IMR-90 (cell line): ENCODE measurements at regions not wholly inside any gene's neighbourhood (a gene's known extent, or its start where the extent isn't known, plus 50 kb on each side); places are given as distances from the start of the nearest gene placed in this dataset.

Source experiments
- ATAC-seq: fragments of 200-7000 bp; cut with Tn5 transposase; 2 replicates; pipeline ENCODE4 v1.9.1; 2020; ENCODE audit warnings: low read depth, mild to moderate bottlenecking, moderate library complexity
- BruUV-seq: library from RNA; stranded (reverse); fragments of 400-500 nt; replicated peaks from 2 replicates; lab custom pipeline; 2021; lab: Mats Ljungman, UMichigan
- CTCF ChIA-PET: fragments of 300-600 bp; formaldehyde crosslinking; extraction: SDS; loops from one replicate; lab custom pipeline; 2021; ENCODE audit warnings: antibody characterized with exemption; lab: Yijun Ruan, JAX
- POLR2A ChIA-PET: fragments of 300-600 bp; sonication (Branson Sonifier 250); formaldehyde crosslinking; loops from one replicate; lab custom pipeline; 2022; ENCODE audit warnings: antibody characterized with exemption; ENCODE audit not compliant: unreplicated experiment; lab: Charles Lee
- DNase-seq: peaks from one replicate; pipeline ENCODE4 v3.0.0; 2013
- H2AFZ ChIP-seq: replicated peaks from 2 replicates; pipeline ENCODE3; 2013; ENCODE audit warnings: low read length, mild to moderate bottlenecking; ENCODE audit not compliant: poor library complexity
- H2AK5ac ChIP-seq: 2 replicates; pipeline ENCODE4 v1.6.1; 2013; ENCODE audit warnings: low read depth, low read length, inconsistent platforms
- H2AK9ac ChIP-seq: replicated peaks from 2 replicates; pipeline ENCODE3; 2013; ENCODE audit warnings: mild to moderate bottlenecking, low read depth, low read length, moderate library complexity; ENCODE audit not compliant: poor library complexity
- H2BK120ac ChIP-seq: 2 replicates; pipeline ENCODE4 v1.6.1; 2013; ENCODE audit warnings: low read depth, low read length, inconsistent platforms
- H2BK15ac ChIP-seq: 3 replicates; pipeline ENCODE4 v1.6.1; 2013; ENCODE audit warnings: low read depth, low read length, inconsistent platforms
- H2BK20ac ChIP-seq: 2 replicates; pipeline ENCODE4 v1.6.1; 2013; ENCODE audit warnings: low read depth, mild to moderate bottlenecking, inconsistent platforms, low read length, moderate library complexity
- H2BK5ac ChIP-seq: 2 replicates; pipeline ENCODE4 v1.6.1; 2013; ENCODE audit warnings: mild to moderate bottlenecking, low read depth, low read length, inconsistent platforms; ENCODE audit not compliant: poor library complexity, severe bottlenecking
- H3K14ac ChIP-seq: replicated peaks from 2 replicates; pipeline ENCODE4 v1.6.1; 2013; ENCODE audit warnings: low read depth, low read length, inconsistent platforms
- H3K18ac ChIP-seq: 2 replicates; pipeline ENCODE4 v1.6.1; 2013; ENCODE audit warnings: low read depth, low read length, control low read depth
- H3K23ac ChIP-seq: 2 replicates; pipeline ENCODE4 v1.6.1; 2013; ENCODE audit warnings: low read depth, low read length, inconsistent platforms
- H3K27ac ChIP-seq: 2 replicates; pipeline ENCODE4 v1.5.1; 2013; ENCODE audit warnings: mild to moderate bottlenecking, control low read depth, low read length; ENCODE audit not compliant: insufficient read depth
- H3K27me3 ChIP-seq: 2 replicates; pipeline ENCODE4 v1.6.1; 2013; ENCODE audit warnings: low read length; ENCODE audit not compliant: control insufficient read depth, insufficient read depth
- H3K36me3 ChIP-seq: 2 replicates; pipeline ENCODE4 v1.6.1; 2013; ENCODE audit warnings: low read length, mixed read lengths; ENCODE audit not compliant: control insufficient read depth, insufficient read depth
- H3K4ac ChIP-seq: 2 replicates; pipeline ENCODE4 v1.6.1; 2013; ENCODE audit warnings: low read depth, low read length, inconsistent platforms
- H3K4me1 ChIP-seq: 2 replicates; pipeline ENCODE4 v1.6.1; 2013; ENCODE audit warnings: low read length, mixed read lengths; ENCODE audit not compliant: control insufficient read depth, insufficient read depth
- H3K4me2 ChIP-seq: 2 replicates; pipeline ENCODE4 v1.6.1; 2013; ENCODE audit warnings: low read depth, mild to moderate bottlenecking, control low read depth, low read length, moderate library complexity
- H3K4me3 ChIP-seq: 2 replicates; pipeline ENCODE4 v1.5.1; 2013; ENCODE audit warnings: low read depth, mild to moderate bottlenecking, control low read depth, low read length, moderate library complexity; ENCODE audit not compliant: insufficient read depth
- H3K56ac ChIP-seq: 2 replicates; pipeline ENCODE4 v1.6.1; 2013; ENCODE audit warnings: low read length, inconsistent platforms; ENCODE audit not compliant: insufficient read depth; ENCODE audit errors: extremely low read depth
- H3K79me1 ChIP-seq, 2 experiments: 2 replicates each; pipeline ENCODE4 v1.6.1; 2013; ENCODE audit warnings: low read length in 2 of 2, inconsistent platforms in 1 of 2, low read depth in 1 of 2
- H3K9ac ChIP-seq: 2 replicates; pipeline ENCODE4 v1.6.1; 2013; ENCODE audit warnings: low read depth, low read length, control low read depth
- H3K9me1 ChIP-seq: 2 replicates; pipeline ENCODE4 v1.6.1; 2013; ENCODE audit warnings: low read length, inconsistent platforms; ENCODE audit not compliant: insufficient read depth
- H3K9me3 ChIP-seq: 2 replicates; pipeline ENCODE4 v1.6.1; 2013; ENCODE audit warnings: low read length; ENCODE audit not compliant: control insufficient read depth, insufficient read depth
- H4K20me1 ChIP-seq: 2 replicates; pipeline ENCODE4 v1.6.1; 2013; ENCODE audit warnings: low read length, inconsistent platforms; ENCODE audit not compliant: insufficient read depth
- H4K5ac ChIP-seq: 2 replicates; pipeline ENCODE4 v1.6.1; 2013; ENCODE audit warnings: mild to moderate bottlenecking, low read depth, low read length, control low read depth
- H4K8ac ChIP-seq, 2 experiments: 2 replicates each; pipeline ENCODE4 v1.6.1; 2013; ENCODE audit warnings: low read depth in 2 of 2, low read length in 2 of 2, control low read depth in 1 of 2, inconsistent platforms in 1 of 2
- H4K91ac ChIP-seq: 2 replicates; pipeline ENCODE4 v1.6.1; 2013; ENCODE audit warnings: low read depth, low read length, inconsistent platforms; ENCODE audit not compliant: insufficient read depth
- CEBPB ChIP-seq: IDR thresholded peaks from 2 replicates; pipeline ENCODE4 v1.6.1; 2012; ENCODE audit warnings: low read depth, low read length, improper control_type of control experiment
- CHD1 ChIP-seq: IDR thresholded peaks from 2 replicates; pipeline ENCODE4 v1.6.1; 2012; ENCODE audit warnings: low read depth, low read length, improper control_type of control experiment
- CTCF ChIP-seq: conservative IDR thresholded peaks from 2 replicates; pipeline ENCODE4 v1.5.1; 2012; ENCODE audit warnings: mild to moderate bottlenecking, low read depth, low read length, improper control_type of control experiment
- ELK1 ChIP-seq: fragments of 150-350 bp; IDR thresholded peaks from 2 replicates; pipeline ENCODE4 v1.6.1; 2016; ENCODE audit warnings: low read depth, mild to moderate bottlenecking, low read length, moderate library complexity, borderline replicate concordance
- FOS ChIP-seq: fragments of 150-350 bp; IDR thresholded peaks from 2 replicates; pipeline ENCODE4 v1.6.1; 2016; ENCODE audit warnings: low read depth, low read length
- MAFK ChIP-seq: IDR thresholded peaks from 2 replicates; pipeline ENCODE4 v1.6.1; 2012; ENCODE audit warnings: low read depth, low read length, improper control_type of control experiment
- MAZ ChIP-seq: IDR thresholded peaks from 2 replicates; pipeline ENCODE4 v1.6.1; 2012; ENCODE audit warnings: low read depth, mild to moderate bottlenecking, low read length, improper control_type of control experiment, moderate library complexity, borderline replicate concordance
- MXI1 ChIP-seq: IDR thresholded peaks from 2 replicates; pipeline ENCODE4 v1.6.1; 2012; ENCODE audit warnings: low read depth, mild to moderate bottlenecking, low read length, moderate library complexity, borderline replicate concordance
- RCOR1 ChIP-seq: IDR thresholded peaks from 2 replicates; pipeline ENCODE4 v1.6.1; 2012; ENCODE audit warnings: mild to moderate bottlenecking, low read length, improper control_type of control experiment; ENCODE audit not compliant: insufficient replicate concordance
- SMC3 ChIP-seq: fragments of 150-350 bp; IDR thresholded peaks from 2 replicates; pipeline ENCODE4 v1.6.1; 2016; ENCODE audit warnings: low read depth, mild to moderate bottlenecking, antibody characterized with exemption, low read length, moderate library complexity
- USF2 ChIP-seq: fragments of 150-350 bp; IDR thresholded peaks from 2 replicates; pipeline ENCODE4 v1.6.1; 2017; ENCODE audit warnings: mild to moderate bottlenecking, antibody characterized with exemption, low read length, low read depth
- WGBS, 2 experiments: methylation state at CpG; one replicate each; pipeline versions ENCODE4 v1.1.5 to v1.1.7; 2013; ENCODE audit warnings: missing lambda C conversion rate in 2 of 2; ENCODE audit not compliant: insufficient read length in 1 of 2; ENCODE audit errors: extremely low coverage in 2 of 2; 5-methylcytosine and 5-hydroxymethylcytosine counted together
- dilution Hi-C: fragments of 300-500 bp; cut with HindIII; formaldehyde crosslinking; loops from one replicate; pipeline ENCODE4 v1.14.3; 2018; ENCODE audit warnings: low sequenced_read_pairs; ENCODE audit not compliant: unreplicated experiment
- in situ Hi-C: fragments of 300-500 bp; cut with MboI; formaldehyde crosslinking; loops from 3 replicates; pipeline ENCODE4 v1.14.3; 2019; ENCODE audit warnings: low sequenced_read_pairs, inconsistent platforms, mixed read lengths
- intact Hi-C: fragments of 100-400 bp; cut with micrococcal nuclease; formaldehyde crosslinking; loops from 2 replicates; pipeline ENCODE4 v1.10.0; 2022

GRCh38 chr10:113266147-113266546 lies 286.7 kb upstream of the HABP2 start:
- Histone ChIP-seq H3K9me3 (no peaks in the 10 kb centered on the region), H3K27ac (no peak overlapping the region), H3K9me1 (no peaks in the 10 kb centered on the region), H4K8ac (no peak overlapping the region), H2BK15ac (no peak overlapping the region), H3K27me3 (peaks cover 14% of the 10 kb centered on the region), H2AK5ac (no peak overlapping the region), H2AK9ac (no peak overlapping the region), H2BK5ac (no peak overlapping the region), H3K4me1 (peaks cover 2% of the 10 kb centered on the region; the same call in 1 of the 2 replicates), H4K20me1 (no peaks in the 10 kb centered on the region), H3K18ac (no peak overlapping the region), H2BK20ac (no peak overlapping the region), H3K23ac (no peak overlapping the region), H4K91ac (no peak overlapping the region), H2BK120ac (no peak overlapping the region), H3K14ac (no peak overlapping the region), H4K5ac (no peak overlapping the region), H2AFZ (no peak overlapping the region), H3K4me3 (no peak overlapping the region), H3K4ac (no peak overlapping the region), H3K9ac (no peak overlapping the region), H3K4me2 (no peak overlapping the region), H3K79me1 (no peaks in the 10 kb centered on the region), H3K36me3 (no peaks in the 10 kb centered on the region), H3K56ac (no peak overlapping the region)
- dilution Hi-C loops (no loop called here), in situ Hi-C loops (no loop called here), intact Hi-C loops (no loop called here)
- DNase-seq (no peak), ATAC-seq (no peak)
- ChIA-PET POLR2A (no interaction called here), CTCF (no interaction called here)
- BruUV-seq: no TSS peak
- no CpG with 5 or more reads among the region's 4 CpGs for WGBS, 2 experiments
- TF ChIP-seq MAFK (no peak), FOS (no peak), ELK1 (no peak), CEBPB (no peak), USF2 (no peak), SMC3 (no peak), RCOR1 (no peak), MXI1 (no peak), CHD1 (no peak), CTCF (no peak), MAZ (no peak)
